Posterior vena cava (tissue), 2 donors: ENCODE measurements at regions not wholly inside any gene's neighbourhood (a gene's known extent, or its start where the extent isn't known, plus 50 kb on each side); places are given as distances from the start of the nearest gene placed in this dataset.

ENCODE experiments used
- DNase-seq: peaks from one replicate; pipeline ENCODE4 v3.0.0-alpha.2; 2020; ENCODE audit warnings: low spot score
- intact Hi-C, 2 donors: fragments of 100-400 bp; cut with DNase I; formaldehyde crosslinking; loops; one replicate each; pipeline versions ENCODE4 v1.14.1 to v1.14.2; 2022 to 2023
- donor health status: DM: yes; HTN: yes; CAD: no.
- donor health status: DM: yes; HTN: yes; CAD: no.

GRCh38 chr18:27274901-27275300, 89.8 kb upstream of the CHST9 start:
- intact Hi-C loops: no loop called here
- no peak for DNase-seq

DNA sequence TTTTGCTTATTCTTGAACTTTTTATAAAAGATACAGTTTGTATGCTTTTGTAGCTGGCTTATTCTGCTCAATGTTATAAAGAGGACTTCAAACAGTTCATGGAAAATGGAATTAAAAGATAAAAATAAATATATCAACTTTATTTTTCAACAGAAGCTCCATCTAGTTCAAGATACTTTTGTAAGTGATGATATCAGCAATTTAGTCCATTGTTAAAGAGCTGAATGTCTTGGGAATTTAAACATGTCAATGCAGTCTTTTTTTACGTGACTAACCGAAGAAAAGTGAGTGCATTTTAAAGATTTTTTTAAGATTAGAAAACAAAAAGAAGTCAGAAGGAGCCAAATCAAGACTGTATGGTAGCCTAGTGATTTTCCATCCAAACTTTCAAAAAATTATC, 85.4 kb upstream of the CHST9 start:
- intact Hi-C loops: no loop called here
- DNase-seq: no peak

GRCh38 chr18:27263369-27263768, 78.3 kb upstream of the CHST9 start:
- intact Hi-C loops: no loop called here
- no peak for DNase-seq

DNA sequence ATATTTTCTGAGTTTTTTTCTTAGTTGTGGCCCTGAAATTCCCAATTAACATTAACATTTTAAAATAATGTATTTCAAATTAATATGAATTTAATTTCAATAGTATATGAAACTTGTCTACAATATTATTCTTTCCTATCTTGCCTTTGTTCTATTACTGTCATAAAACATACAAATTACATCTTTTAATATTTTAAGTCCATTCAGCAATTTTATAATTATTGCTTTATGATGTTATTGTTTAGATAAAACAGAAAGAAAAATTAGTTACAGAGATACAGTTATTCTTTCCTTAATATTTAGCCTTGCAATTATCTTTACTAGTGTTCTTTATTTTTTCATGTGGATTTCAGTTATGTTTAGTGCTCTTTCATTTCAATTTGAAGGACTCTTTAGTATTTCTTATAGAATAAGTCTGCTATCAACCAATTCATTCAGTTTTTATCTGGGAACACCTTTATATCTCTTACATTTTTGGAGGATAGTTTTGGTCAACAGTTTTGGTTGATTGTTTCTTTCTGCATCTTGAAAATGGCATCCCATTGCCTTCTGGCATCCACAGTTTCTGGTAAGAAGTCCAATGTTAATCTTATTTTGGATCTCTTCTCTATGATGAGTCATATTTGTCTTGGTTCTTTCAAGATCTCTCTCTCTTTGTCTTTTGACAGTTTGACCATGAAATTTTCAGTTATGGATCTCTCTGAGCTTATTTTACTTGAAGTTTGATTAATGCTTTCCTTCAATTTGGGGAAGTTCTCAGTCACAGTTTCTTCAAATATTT, 76.9 kb upstream of the CHST9 start:
- intact Hi-C loops: no loop called here
- no peak for DNase-seq

- DNase-seq: no peak
- intact Hi-C loops: no loop called here
Observed at GRCh38 chr18:27253571-27253970, 68.5 kb upstream of the CHST9 start.

DNA sequence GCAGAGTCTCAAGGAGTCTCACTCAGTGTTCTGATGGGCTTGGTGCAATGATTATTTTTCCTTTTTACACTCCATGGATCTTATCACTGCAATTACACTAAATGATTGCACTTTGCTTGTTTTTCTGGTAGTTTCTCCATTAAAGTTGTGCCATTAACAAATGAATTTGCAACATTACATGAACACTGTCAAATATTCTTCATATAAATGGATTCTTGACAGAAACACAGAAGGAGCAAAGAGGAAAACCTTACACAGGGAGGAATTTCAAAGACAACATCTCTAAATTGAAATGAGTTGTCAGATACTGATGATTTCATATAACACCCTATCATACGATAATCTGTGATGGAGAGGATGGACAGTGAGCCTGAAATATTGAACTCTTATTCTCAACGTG, 65.4 kb upstream of the CHST9 start:
- DNase-seq: no peak
- intact Hi-C loops: no loop called here

GRCh38 chr18:27249933-27250332, 64.8 kb upstream of the CHST9 start:
- intact Hi-C loops: no loop called here
- DNase-seq: no peak

GRCh38 chr18:27244259-27244658, 59.2 kb upstream of the CHST9 start:
- intact Hi-C loops: no loop called here

GRCh38 chr18:27242392-27243047, 57.4 kb upstream of the CHST9 start:
- intact Hi-C loops: no loop called here
- DNase-seq: no peak

More at GRCh38 chr18:27244259-27244658, 59.2 kb upstream of the CHST9 start:
- no peak for DNase-seq

DNA sequence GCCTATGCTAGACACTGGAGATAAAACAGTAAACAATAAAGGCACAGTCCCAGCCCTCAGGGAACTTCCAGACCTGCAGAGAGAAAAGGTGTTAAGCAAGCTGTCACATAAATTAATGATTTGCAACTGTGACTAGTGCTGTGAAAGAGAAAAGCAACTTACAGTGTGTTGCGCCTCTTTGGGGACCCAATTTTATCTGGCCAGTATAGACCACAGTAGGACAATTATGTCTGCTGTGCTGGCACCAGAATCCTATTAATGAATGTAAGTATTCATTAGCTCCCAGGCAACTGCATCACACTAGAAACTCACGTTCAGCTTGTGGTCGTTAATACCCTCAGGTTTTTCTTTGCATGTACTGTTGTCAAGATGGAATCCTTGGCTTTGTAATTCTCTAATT, 55.3 kb upstream of the CHST9 start:
- intact Hi-C loops: no loop called here
- no peak for DNase-seq

DNA sequence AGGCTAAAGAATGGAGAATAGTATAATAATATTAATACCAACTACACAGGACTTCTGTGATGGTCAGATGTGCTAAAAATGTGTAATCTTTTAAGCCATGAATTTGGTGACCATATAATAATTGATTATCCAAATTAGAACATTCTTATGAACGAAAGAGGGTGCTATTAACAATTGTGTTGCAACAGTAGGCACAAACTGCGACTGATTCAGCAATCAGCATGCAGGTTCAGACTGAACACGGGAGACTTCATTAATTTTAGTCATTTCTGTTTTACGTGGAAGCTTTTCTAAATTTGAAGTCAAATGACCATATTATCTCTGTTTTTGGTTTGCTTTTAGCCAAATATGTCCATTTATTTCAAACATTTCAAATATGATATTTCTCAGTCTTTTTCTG, 54.6 kb upstream of the CHST9 start:
- no peak for DNase-seq
- intact Hi-C loops: no loop called here

DNA sequence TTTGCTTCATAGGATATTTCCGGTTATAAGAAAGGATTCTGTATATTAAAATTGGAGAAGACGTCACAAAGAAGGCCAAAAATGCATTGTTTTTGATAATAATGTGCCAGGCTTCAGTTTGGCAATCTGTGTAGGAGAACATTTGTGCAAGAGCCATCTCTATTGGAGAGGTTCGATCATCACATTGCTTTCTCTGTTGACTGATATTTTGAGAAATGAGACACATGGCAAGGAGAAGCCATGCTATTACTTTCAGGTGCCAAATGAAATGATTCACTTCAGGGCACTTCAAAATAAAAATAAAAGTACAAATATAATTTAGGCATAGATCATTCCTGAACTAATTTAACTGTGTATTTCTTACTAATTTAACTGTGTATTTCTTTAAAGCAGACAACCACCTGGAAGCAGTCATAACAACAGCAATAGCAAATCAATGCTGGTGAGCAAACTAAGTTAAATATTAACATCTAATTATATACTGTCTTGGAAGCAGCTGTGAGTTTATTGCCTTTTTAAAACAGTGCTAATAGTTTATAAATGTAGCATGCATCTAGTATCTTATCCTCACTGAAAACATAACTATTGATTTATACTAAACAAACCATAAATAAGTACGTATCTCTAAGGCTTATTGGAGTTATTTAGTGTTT, 50.2 kb upstream of the CHST9 start:
- no peak for DNase-seq
- intact Hi-C loops: no loop called here
